H1 (cell line): ENCODE measurements at regions not wholly inside any gene's neighbourhood (a gene's known extent, or its start where the extent isn't known, plus 50 kb on each side); places are given as distances from the start of the nearest gene placed in this dataset. TPM values are rescaled to one million over a fixed set of nuclear protein-coding genes. Genes with fewer than 3 reads are reported as not detected.

Experiments
- RXRA ChIP-seq: IDR thresholded peaks from 2 replicates; pipeline ENCODE4 v1.6.1; 2011; ENCODE audit warnings: low read depth, mild to moderate bottlenecking, low read length, moderate library complexity; ENCODE audit not compliant: insufficient read depth
- SP4 ChIP-seq: IDR thresholded peaks from 2 replicates; pipeline ENCODE4 v1.6.1; 2012; ENCODE audit warnings: low read length, inconsistent platforms
- USF2 ChIP-seq: IDR thresholded peaks from 2 replicates; pipeline ENCODE4 v1.6.1; 2011; ENCODE audit warnings: low read length, improper control_type of control experiment
- small RNA-seq: library from polyadenylated mRNA; stranded (forward); fragments of <200 nt; extraction: miRNeasy Mini kit (QIAGEN cat#:217004); gene quantifications from one replicate; pipeline ENCODE3, GENCODE V24; 2013; ENCODE audit not compliant: insufficient read depth

GRCh38 chr1:43008115-43009060 lies 49.7 kb upstream of the SLC2A1 start (continued):
- TF ChIP-seq USF2 (no peak), RXRA (0 out of 2 replicates have a peak, but pooled peaks have one; percentile 44), SP4 (peak; percentile 34)

Small RNA genes lying in the stretch of these regions (small RNA-seq; reads per million reads assigned to genes)
- not detected for gene RF00026
